CD14-positive monocyte (primary cell): ENCODE measurements at regions not wholly inside any gene's neighbourhood (a gene's known extent, or its start where the extent isn't known, plus 50 kb on each side); places are given as distances from the start of the nearest gene placed in this dataset.

Experiments used
- DNase-seq, 3 donors: peaks; one replicate each; pipeline ENCODE4 v3.0.0-alpha.2; 2011 to 2022
- H2AFZ ChIP-seq: 2 replicates; pipeline ENCODE4 v1.6.0; 2012; ENCODE audit warnings: mild to moderate bottlenecking, low read depth, low read length, inconsistent platforms; ENCODE audit not compliant: insufficient read depth, poor library complexity, severe bottlenecking
- H3K27ac ChIP-seq, 2 donors: 1 replicate in 1 of 2; 2 replicates in 1 of 2; pipeline ENCODE4 v1.5.1; 2012 to 2013; ENCODE audit warnings: low read length in 2 of 2, control low read depth in 1 of 2, inconsistent platforms in 1 of 2, low read depth in 1 of 2, mild to moderate bottlenecking in 1 of 2
- H3K27me3 ChIP-seq, 2 donors: one replicate each; pipeline versions ENCODE4 v1.6.0 to v1.6.1; 2011 to 2013; ENCODE audit warnings: low read length in 2 of 2; ENCODE audit not compliant: control insufficient read depth in 2 of 2, insufficient read depth in 2 of 2
- H3K36me3 ChIP-seq, 2 donors: replicated peaks in 1 of 2; 1 replicate in 1 of 2; 2 replicates in 1 of 2; pipeline versions ENCODE4 v1.5.1 to v1.6.1; 2012 to 2013; ENCODE audit warnings: low read length in 2 of 2, control low read depth in 1 of 2, inconsistent platforms in 1 of 2, mild to moderate bottlenecking in 1 of 2; ENCODE audit not compliant: insufficient read depth in 2 of 2, control insufficient read depth in 1 of 2
- H3K4me1 ChIP-seq, 2 donors: 1 replicate in 1 of 2; 2 replicates in 1 of 2; pipeline versions ENCODE4 v1.5.1 to v1.6.1; 2012 to 2013; ENCODE audit warnings: low read length in 2 of 2, control low read depth in 1 of 2, inconsistent platforms in 1 of 2, mild to moderate bottlenecking in 1 of 2, moderate library complexity in 1 of 2; ENCODE audit not compliant: insufficient read depth in 2 of 2, control insufficient read depth in 1 of 2
- H3K4me2 ChIP-seq: replicated peaks from 2 replicates; pipeline ENCODE3; 2012; ENCODE audit warnings: low read length, moderate library complexity, mild to moderate bottlenecking; ENCODE audit not compliant: poor library complexity, severe bottlenecking; ENCODE audit errors: extremely low read depth
- H3K4me3 ChIP-seq, 3 experiments: fragments of 200-600 bp in 1 of 3; sonication (generic) in 1 of 3; replicated peaks in 1 of 3; 1 replicate in 2 of 3; 2 replicates in 1 of 3; pipeline ENCODE4 v1.5.1; 2011 to 2013; ENCODE audit warnings: low read length in 3 of 3, mild to moderate bottlenecking in 3 of 3, control low read depth in 2 of 3, low read depth in 2 of 3, inconsistent platforms in 1 of 3, moderate library complexity in 1 of 3
- H3K79me2 ChIP-seq: 2 replicates; pipeline ENCODE4 v1.6.0; 2012; ENCODE audit warnings: mild to moderate bottlenecking, control low read depth, inconsistent platforms, low read length, moderate library complexity; ENCODE audit not compliant: insufficient read depth
- H3K9ac ChIP-seq: 2 replicates; pipeline ENCODE4 v1.6.0; 2017; ENCODE audit warnings: low read length, mild to moderate bottlenecking; ENCODE audit not compliant: insufficient read depth, poor library complexity, severe bottlenecking
- H3K9me3 ChIP-seq, 2 donors: replicated peaks in 1 of 2; 1 replicate in 1 of 2; 2 replicates in 1 of 2; pipeline versions ENCODE4 v1.5.1 to v1.6.1; 2012 to 2013; ENCODE audit warnings: low read length in 2 of 2, control low read depth in 1 of 2; ENCODE audit not compliant: control insufficient read depth in 1 of 2, insufficient read depth in 1 of 2
- H4K20me1 ChIP-seq: 2 replicates; pipeline ENCODE4 v1.6.0; 2012; ENCODE audit warnings: mild to moderate bottlenecking, low read length, control low read depth, moderate library complexity; ENCODE audit not compliant: insufficient read depth
- H3K27ac Mint-ChIP-seq, 7 donors: one replicate each; pipeline ENCODE4 v1.8.0; 2020; ENCODE audit warnings: mild to moderate bottlenecking in 7 of 7, mixed read lengths in 7 of 7, moderate library complexity in 6 of 7, inconsistent platforms in 2 of 7
- H3K27me3 Mint-ChIP-seq, 3 donors: one replicate each; pipeline ENCODE4 v1.8.0; 2021 to 2022; ENCODE audit warnings: low read depth in 3 of 3, mild to moderate bottlenecking in 3 of 3, mixed read lengths in 3 of 3, moderate library complexity in 3 of 3, inconsistent platforms in 1 of 3
- H3K36me3 Mint-ChIP-seq, 2 donors: one replicate each; pipeline ENCODE4 v1.8.0; 2020; ENCODE audit warnings: mixed read lengths in 2 of 2, inconsistent platforms in 1 of 2, mild to moderate bottlenecking in 1 of 2
- H3K4me1 Mint-ChIP-seq: one replicate; pipeline ENCODE4 v1.8.0; 2020; ENCODE audit warnings: mild to moderate bottlenecking, mixed read lengths
- H3K4me3 Mint-ChIP-seq, 2 donors: one replicate each; pipeline ENCODE4 v1.8.0; 2020; ENCODE audit warnings: mild to moderate bottlenecking in 2 of 2, mixed read lengths in 2 of 2, moderate library complexity in 1 of 2
- H3K9me3 Mint-ChIP-seq, 7 donors: one replicate each; pipeline ENCODE4 v1.8.0; 2020 to 2022; ENCODE audit warnings: mixed read lengths in 7 of 7, mild to moderate bottlenecking in 6 of 7, moderate library complexity in 6 of 7, inconsistent platforms in 2 of 7
- intact Hi-C, 2 donors: fragments of 100-400 bp; cut with micrococcal nuclease; formaldehyde crosslinking; loops; one replicate each; pipeline versions ENCODE4 v1.15.0 to v1.15.1; 2023
- TF ChIP-seq, protein P1 (sequence below): fragments of 200-600 bp; IDR thresholded peaks from one replicate; pipeline ENCODE4 v1.8.0; 2022; ENCODE audit warnings: antibody characterized with exemption, mild to moderate bottlenecking

DNA sequence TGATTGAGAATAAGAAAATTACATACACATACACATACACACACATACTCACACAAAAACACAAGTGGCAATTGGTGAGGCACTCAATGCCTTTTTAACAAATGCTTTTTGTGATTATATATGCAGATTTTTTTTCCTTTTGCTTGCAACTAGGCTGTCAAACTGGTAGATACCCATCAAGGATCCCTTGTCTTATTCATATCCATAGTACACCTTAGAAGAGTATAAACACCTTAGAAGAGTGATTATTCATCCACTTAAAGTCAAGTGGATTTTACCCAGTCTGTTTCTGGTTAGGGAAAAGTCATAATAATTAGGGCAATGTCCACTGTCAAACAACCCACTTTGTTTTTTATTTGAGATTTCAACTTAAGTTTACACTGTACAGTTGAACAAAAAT lies 1773.4 kb upstream of the MIR17HG start:
- peaks cover 4 to 8% of the 10 kb centered on the region in 2 donors for H3K9me3 ChIP-seq
- intact Hi-C loops, result no loop called here
- no peaks in the 10 kb centered on the region for H3K4me1 ChIP-seq
- no peak overlapping the region for H3K27ac ChIP-seq
- H3K36me3 Mint-ChIP-seq, result no peaks in the 10 kb centered on the region
- no peak overlapping the region for H3K4me3 Mint-ChIP-seq
- no peaks in the 10 kb centered on the region for H3K36me3 ChIP-seq
- no peak overlapping the region for H2AFZ ChIP-seq
- H3K79me2 ChIP-seq, result no peaks in the 10 kb centered on the region
- H3K4me2 ChIP-seq, result no peak overlapping the region
- no peaks in the 10 kb centered on the region for H4K20me1 ChIP-seq
- no peak overlapping the region for H3K4me3 ChIP-seq
- H3K27me3 Mint-ChIP-seq, result no peaks in the 10 kb centered on the region
- H3K4me1 Mint-ChIP-seq, result no peaks in the 10 kb centered on the region
- no peak overlapping the region for H3K9ac ChIP-seq
- TF ChIP-seq, protein P1, sequence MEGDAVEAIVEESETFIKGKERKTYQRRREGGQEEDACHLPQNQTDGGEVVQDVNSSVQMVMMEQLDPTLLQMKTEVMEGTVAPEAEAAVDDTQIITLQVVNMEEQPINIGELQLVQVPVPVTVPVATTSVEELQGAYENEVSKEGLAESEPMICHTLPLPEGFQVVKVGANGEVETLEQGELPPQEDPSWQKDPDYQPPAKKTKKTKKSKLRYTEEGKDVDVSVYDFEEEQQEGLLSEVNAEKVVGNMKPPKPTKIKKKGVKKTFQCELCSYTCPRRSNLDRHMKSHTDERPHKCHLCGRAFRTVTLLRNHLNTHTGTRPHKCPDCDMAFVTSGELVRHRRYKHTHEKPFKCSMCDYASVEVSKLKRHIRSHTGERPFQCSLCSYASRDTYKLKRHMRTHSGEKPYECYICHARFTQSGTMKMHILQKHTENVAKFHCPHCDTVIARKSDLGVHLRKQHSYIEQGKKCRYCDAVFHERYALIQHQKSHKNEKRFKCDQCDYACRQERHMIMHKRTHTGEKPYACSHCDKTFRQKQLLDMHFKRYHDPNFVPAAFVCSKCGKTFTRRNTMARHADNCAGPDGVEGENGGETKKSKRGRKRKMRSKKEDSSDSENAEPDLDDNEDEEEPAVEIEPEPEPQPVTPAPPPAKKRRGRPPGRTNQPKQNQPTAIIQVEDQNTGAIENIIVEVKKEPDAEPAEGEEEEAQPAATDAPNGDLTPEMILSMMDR, result no peak
- DNase-seq, result no peak
- H3K27me3 ChIP-seq, result no peaks in the 10 kb centered on the region
- no peak overlapping the region for H3K27ac Mint-ChIP-seq
- H3K9me3 Mint-ChIP-seq, result peaks cover 3 to 11% (median 6%) of the 10 kb centered on the region in 7 donors

DNA sequence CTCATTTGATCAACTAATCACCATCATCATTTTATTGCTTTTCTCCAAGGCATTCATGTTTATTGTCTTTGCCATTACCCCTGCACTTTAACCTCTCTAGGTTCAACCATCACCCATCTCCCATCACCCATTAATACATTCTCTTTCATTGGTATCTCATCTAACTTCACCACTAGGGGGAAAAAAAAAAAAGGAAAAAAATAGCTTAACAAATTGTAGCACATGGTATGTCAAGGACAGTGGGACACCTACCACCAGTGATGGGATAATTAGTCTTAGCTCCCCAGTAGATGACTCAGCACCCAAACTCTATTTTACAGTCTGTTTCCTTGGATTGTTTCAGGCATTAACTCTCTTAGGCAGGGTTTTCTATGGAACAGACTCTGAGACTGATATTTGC lies 1770.2 kb upstream of the MIR17HG start:
- Histone ChIP-seq H3K9ac (no peak overlapping the region), H2AFZ (no peak overlapping the region), H3K4me2 (no peak overlapping the region), H3K4me1 (no peaks in the 10 kb centered on the region), H3K36me3 (no peaks in the 10 kb centered on the region), H3K27ac (no peak overlapping the region), H3K9me3 (peaks cover 4 to 8% of the 10 kb centered on the region in 2 donors), H3K79me2 (no peaks in the 10 kb centered on the region), H3K27me3 (no peaks in the 10 kb centered on the region), H4K20me1 (no peaks in the 10 kb centered on the region), H3K4me3 (no peak overlapping the region)
- no peaks in the 10 kb centered on the region for H3K36me3 Mint-ChIP-seq
- TF ChIP-seq, protein P1, result no peak
- no peaks in the 10 kb centered on the region for H3K4me1 Mint-ChIP-seq
- intact Hi-C loops, result no loop called here
- no peaks in the 10 kb centered on the region for H3K27me3 Mint-ChIP-seq
- DNase-seq, result no peak
- H3K9me3 Mint-ChIP-seq, result peaks cover under 1 to 7% (median 2%) of the 10 kb centered on the region in 7 donors
- no peak overlapping the region for H3K27ac Mint-ChIP-seq
- no peak overlapping the region for H3K4me3 Mint-ChIP-seq
